HepG2 (cell line): ENCODE measurements at regions not wholly inside any gene's neighbourhood (a gene's known extent, or its start where the extent isn't known, plus 50 kb on each side); places are given as distances from the start of the nearest gene placed in this dataset.

Experiments
- CCDC6 ChIP-seq: sonication (generic); formaldehyde crosslinking; IDR thresholded peaks from 2 replicates; pipeline ENCODE4 v1.8.1; 2022; ENCODE audit warnings: mild to moderate bottlenecking, missing genetic modification reagents, moderate library complexity
- KDM1A ChIP-seq: IDR thresholded peaks from 2 replicates; pipeline ENCODE4 v1.6.1; 2016; ENCODE audit warnings: missing compliant biosample characterization
- NPAS2 ChIP-seq: sonication (generic); formaldehyde crosslinking; IDR thresholded peaks from 2 replicates; pipeline ENCODE4 v1.8.0; 2022; ENCODE audit warnings: mild to moderate bottlenecking, missing genetic modification reagents, borderline replicate concordance
- POLR2A ChIP-seq, 2 experiments: IDR thresholded peaks; 2 replicates each; pipeline ENCODE4 v1.6.1; 2011; ENCODE audit warnings: low read depth in 2 of 2, low read length in 2 of 2, mild to moderate bottlenecking in 1 of 2, moderate library complexity in 1 of 2; ENCODE audit not compliant: insufficient read depth in 1 of 2
- SP140L ChIP-seq: sonication (generic); formaldehyde crosslinking; IDR thresholded peaks from 2 replicates; pipeline ENCODE4 v1.4.0; 2020; ENCODE audit warnings: missing genetic modification reagents, borderline replicate concordance
- ZNF160 ChIP-seq: sonication (generic); formaldehyde crosslinking; IDR thresholded peaks from 2 replicates; pipeline ENCODE4 v1.8.0; 2022; ENCODE audit warnings: mild to moderate bottlenecking, inconsistent platforms, missing genetic modification reagents
- ZNF253 ChIP-seq: sonication (generic); formaldehyde crosslinking; IDR thresholded peaks from 2 replicates; pipeline ENCODE4 v1.8.0; 2022; ENCODE audit warnings: mild to moderate bottlenecking, missing genetic modification reagents, borderline replicate concordance
- ZNF670 ChIP-seq: sonication (generic); formaldehyde crosslinking; IDR thresholded peaks from 2 replicates; pipeline ENCODE4 v1.8.0; 2022; ENCODE audit warnings: mild to moderate bottlenecking, missing genetic modification reagents, borderline replicate concordance
- TF ChIP-seq, protein P1 (sequence below): sonication (generic); formaldehyde crosslinking; IDR thresholded peaks from 2 replicates; pipeline ENCODE4 v1.5.0; 2020; ENCODE audit warnings: mild to moderate bottlenecking, missing genetic modification reagents, moderate library complexity
- TF ChIP-seq, protein P2 (sequence below), 2 experiments: fragments of 450-650 bp in 1 of 2; sonication (generic) in 1 of 2; formaldehyde crosslinking; IDR thresholded peaks; 2 replicates each; pipeline versions ENCODE4 v1.5.0 to v1.8.0; 2020 to 2022; ENCODE audit warnings: mild to moderate bottlenecking in 1 of 2, missing genetic modification reagents in 1 of 2
- TF ChIP-seq, protein P3 (sequence below): IDR thresholded peaks from 2 replicates; pipeline ENCODE4 v1.6.1; 2018; ENCODE audit warnings: missing genetic modification reagents

DNA sequence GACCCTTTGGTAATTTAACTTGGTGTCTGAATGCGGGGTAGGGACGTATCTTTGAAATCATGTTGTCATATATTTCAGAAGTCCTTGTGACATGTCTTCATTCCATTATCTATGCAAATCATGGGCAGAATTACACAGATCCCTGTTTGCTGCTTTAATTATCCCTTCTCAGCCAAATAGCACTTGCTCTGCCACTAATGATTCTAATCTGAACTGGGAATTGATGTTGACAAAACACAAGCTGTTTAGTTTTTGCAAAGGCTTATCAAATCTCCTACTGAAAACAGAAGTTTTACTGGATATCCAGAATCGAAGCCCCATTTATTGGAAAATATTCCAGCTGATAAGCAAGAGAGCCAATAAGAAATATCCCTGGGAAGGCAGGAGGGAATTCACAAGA, 205.9 kb upstream of the COX10 start:
- TF ChIP-seq ZNF253 (no peak), POLR2A (IDR thresholded peaks at IDR 0.05; ENCODE audit: insufficient read depth in 1 of 2, low read depth in 2 of 2, low read length in 2 of 2) (no peak), ZNF670 (no peak), NPAS2 (no peak), SP140L (CRISPR knock-in tag) (no peak), ZNF160 (CRISPR knock-in tag) (no peak), KDM1A (no peak), CCDC6 (CRISPR knock-in tag) (no peak)
- TF ChIP-seq, protein P1, sequence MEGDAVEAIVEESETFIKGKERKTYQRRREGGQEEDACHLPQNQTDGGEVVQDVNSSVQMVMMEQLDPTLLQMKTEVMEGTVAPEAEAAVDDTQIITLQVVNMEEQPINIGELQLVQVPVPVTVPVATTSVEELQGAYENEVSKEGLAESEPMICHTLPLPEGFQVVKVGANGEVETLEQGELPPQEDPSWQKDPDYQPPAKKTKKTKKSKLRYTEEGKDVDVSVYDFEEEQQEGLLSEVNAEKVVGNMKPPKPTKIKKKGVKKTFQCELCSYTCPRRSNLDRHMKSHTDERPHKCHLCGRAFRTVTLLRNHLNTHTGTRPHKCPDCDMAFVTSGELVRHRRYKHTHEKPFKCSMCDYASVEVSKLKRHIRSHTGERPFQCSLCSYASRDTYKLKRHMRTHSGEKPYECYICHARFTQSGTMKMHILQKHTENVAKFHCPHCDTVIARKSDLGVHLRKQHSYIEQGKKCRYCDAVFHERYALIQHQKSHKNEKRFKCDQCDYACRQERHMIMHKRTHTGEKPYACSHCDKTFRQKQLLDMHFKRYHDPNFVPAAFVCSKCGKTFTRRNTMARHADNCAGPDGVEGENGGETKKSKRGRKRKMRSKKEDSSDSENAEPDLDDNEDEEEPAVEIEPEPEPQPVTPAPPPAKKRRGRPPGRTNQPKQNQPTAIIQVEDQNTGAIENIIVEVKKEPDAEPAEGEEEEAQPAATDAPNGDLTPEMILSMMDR: no peak
- TF ChIP-seq, protein P2, sequence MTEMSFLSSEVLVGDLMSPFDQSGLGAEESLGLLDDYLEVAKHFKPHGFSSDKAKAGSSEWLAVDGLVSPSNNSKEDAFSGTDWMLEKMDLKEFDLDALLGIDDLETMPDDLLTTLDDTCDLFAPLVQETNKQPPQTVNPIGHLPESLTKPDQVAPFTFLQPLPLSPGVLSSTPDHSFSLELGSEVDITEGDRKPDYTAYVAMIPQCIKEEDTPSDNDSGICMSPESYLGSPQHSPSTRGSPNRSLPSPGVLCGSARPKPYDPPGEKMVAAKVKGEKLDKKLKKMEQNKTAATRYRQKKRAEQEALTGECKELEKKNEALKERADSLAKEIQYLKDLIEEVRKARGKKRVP (CRISPR knock-in tag; IDR thresholded peaks at IDR 0.05): no peak
- TF ChIP-seq, protein P3, sequence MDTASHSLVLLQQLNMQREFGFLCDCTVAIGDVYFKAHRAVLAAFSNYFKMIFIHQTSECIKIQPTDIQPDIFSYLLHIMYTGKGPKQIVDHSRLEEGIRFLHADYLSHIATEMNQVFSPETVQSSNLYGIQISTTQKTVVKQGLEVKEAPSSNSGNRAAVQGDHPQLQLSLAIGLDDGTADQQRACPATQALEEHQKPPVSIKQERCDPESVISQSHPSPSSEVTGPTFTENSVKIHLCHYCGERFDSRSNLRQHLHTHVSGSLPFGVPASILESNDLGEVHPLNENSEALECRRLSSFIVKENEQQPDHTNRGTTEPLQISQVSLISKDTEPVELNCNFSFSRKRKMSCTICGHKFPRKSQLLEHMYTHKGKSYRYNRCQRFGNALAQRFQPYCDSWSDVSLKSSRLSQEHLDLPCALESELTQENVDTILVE (CRISPR knock-in tag): no peak
